Germinal center (tissue), 1 donor: ENCODE measurements at regions not wholly inside any gene's neighbourhood (a gene's known extent, or its start where the extent isn't known, plus 50 kb on each side); places are given as distances from the start of the nearest gene placed in this dataset.

Experiments used
- DNase-seq: peaks from one replicate; pipeline ENCODE4 v3.0.0; 2012; ENCODE audit warnings: mixed read lengths, low spot score

DNA sequence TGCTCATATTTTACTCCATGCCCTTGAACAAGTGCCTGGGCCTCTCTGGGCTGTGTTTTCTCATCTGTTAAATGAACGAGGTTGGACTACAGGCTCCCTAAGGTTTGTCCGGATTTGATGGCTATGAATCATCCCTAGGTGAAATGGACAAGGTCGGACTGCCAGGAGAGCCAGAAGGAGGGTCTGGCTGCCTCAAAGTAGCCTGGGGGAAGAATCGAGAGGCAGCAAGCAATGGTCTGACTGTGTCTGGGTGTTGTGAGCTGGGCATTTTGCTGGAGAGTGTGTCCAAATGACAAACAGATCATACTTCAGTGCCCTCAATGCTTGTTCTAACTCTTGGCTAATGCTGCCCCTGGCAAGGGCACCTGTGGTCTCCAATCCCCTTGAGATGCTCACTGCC, 730.9 kb downstream of the PTPRU start:
- no peak for DNase-seq

DNA sequence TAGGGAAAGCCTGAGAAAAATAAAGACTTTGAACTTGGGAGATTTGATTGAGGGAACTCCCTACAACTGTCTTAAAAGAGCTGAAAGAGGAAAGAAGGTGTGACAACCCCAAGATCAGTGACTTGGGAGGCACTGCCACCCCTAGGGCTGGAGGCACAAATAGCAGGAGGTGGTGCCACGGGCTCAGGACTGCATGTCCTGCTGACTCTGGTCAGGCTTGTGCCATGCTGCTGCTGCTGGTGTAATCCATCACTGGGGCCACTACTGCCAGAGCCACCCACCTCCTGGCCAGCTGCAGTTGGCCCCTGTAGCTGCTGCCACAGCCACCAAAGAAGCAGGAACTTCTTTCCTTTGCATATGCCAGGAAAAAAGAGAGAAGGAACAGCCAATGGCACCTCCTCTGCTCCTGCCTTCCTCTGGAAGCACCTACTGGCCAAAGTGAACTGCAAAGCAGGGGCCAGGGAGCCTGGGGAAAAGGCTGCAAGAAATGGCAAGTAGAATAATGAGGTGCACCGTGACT, 730.3 kb downstream of the PTPRU start:
- DNase-seq = no peak

DNA sequence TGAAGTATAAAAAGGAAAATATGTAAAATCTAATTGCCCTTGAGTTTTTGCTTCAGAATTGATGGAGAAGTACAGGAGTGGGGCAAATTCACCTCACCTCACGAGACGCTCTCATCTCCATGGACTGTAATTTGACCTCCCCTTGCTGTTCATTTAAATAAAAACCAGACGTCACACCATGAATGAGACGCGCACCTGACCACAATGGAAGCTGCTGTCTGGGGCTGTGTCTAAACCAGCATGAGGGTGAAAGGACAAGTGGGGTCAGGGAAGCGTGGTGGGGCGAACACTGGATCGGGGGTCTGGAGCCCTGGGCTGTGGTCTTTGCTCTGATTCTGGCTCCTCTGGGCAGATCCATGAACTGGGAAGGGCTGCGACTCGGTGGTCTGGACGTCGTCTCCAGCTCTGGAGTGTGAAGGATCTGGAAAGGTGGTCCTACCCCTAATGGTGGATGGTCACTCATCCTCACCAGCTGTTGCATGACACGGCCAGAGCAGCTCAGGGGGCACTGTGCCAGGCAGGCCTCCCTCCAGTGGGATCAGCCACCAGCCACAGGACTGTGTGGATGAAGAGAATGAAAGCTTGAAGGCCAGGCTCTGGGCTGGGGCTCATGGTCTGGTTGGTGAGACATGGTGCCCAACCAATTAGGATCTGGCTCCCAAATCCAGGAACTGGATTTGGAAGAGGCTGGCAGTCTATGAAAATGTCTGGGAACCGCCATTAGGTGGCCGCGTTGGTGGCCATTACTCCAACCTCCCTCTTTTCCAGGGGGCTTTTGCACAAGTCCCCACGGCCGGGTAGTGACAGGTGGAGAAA, 728.6 kb downstream of the PTPRU start:
- no peak for DNase-seq

DNA sequence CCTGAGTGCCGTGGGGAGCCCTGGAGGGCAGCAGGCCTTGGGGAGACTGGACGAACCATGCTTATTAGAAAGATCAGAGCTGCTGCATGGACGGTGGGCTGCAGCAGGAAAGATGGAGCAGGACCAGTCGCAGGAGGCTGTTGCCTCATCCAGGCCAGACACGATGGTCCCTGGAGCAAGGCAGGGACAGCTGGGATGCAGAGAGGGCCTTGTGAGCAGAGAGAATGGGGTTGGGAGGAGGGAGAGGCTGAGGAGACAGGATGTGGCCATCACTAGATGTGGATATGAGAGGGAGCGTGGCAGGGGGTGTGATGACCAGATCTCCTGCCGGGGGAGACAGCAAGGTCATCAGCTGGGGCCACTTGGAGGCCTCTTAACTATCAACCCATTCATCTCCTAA, 727.6 kb downstream of the PTPRU start:
- DNase-seq = no peak

DNA sequence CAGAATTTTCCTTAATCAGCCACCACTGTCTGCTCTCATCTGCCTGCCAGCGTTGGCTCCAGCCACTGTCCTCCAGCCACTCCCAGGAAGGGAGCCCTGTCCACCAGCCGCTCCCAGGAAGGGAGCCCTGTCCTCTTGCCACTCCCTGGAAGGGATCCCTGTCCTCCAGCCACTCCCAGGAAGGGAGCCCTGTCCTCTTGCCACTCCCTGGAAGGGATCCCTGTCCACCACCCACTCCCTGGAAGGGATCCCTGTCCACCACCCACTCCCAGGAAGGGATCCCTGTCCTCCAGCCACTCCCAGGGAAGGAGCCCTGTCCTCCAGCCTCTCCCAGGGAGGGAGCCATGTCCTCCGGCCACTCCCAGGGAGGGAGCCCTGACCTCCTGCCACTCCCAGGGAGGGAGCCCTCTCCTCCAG, 726.5 kb downstream of the PTPRU start:
- no peak for DNase-seq

DNA sequence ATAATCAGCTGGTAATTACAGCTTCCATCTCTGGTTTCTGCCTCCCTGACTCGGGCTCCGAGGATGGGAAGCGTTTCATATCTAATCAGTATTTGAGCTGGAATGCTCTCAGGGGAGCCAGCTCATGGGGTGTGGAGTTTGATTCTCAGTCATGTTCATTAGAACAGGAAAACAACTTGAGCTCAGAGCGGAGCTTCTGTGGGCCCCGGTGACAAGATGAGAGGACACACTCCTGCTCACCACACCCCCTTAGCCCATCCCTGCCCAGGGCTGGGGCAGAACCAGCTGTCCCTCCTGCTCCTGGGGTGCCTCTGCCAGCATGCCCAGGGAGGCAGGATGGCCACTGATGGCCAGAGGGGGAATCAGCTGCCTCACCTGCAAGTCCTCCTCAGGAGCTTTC, 726.0 kb downstream of the PTPRU start:
- DNase-seq = no peak

DNA sequence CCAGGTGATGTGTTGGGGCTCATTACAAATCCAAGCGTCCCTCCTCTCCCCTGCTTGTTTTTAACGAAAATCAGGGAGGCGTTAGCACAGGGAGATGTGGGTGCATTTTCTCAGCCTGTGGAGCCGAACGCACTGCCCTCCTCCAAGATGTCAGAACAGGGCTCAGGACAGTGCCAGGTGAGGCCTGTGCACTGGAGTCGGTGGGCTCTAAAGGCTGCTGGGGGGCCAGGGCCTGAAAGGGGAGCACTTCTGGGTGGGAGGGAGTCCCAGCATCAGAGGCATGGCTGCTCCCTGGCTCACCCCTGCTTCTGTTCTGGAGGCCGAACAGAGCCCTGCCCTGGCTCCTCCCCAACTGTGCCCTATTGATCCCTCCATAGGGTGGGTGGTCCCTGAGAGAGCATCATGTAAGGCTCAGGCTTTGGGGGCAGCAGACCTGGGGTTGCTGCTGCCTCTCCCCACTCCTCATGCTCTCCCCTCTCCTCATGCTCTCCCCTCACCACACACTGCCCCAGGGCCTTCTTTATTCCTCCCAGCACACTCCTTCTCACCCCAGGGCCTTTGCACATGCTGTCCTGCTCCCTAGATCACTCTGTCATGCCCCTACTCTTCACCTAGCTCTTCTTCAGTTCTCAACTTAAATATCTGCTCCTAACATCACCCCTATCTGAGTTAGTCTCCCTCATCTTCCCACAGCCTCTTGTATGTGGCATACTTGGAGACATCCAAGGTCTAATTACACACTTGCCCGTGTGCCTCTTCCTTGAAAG, 725.2 kb downstream of the PTPRU start:
- DNase-seq = no peak

DNA sequence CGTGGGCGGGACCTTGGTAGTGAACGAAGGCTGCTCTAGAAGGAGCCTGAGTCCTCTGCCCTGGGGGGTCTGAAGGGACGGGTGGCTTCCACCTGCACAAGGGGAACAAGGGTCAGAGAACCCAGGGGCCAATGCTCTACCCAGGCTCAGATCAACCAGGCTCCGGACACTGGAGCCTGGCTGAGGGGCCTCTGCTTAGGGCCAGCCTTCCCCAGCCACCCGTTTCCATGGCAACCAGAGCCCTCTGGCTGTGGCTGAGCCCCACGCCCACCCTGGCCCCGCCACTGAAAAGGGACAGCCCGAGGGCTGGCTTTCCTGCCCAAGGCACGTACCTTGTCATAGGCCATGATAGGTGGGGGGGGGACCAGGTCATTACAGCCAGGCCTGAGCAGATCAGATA, 724.6 kb downstream of the PTPRU start:
- DNase-seq = no peak

DNA sequence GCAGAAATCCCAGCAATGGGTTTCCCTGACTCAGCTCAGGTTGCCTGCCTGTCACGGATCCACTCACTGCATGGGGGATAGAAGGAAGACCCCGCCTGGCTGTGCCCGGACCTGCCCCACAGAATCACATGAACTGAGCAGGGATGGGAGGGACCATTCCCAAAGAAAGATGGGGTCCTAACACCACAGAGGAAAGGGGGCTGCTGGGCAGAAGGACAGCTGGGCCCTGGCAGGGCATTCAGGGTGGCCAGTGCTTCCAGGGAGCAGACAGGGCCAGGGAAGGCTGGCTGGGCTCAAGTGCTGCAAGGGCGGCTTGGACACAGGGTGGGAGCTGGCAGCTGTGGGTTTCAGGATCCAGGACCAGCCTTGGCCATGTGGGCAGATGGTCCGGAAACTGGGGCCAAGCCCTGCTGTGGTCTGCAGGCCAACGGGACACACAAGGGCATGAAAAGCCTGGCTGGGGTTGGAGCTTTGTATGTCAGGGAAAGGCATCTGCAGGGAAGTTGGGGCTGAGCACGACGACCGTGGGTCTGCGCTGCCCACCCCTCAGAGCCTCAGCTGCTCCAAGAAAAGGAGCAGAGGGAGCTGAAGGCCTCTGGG, 723.9 kb downstream of the PTPRU start:
- no peak for DNase-seq

DNA sequence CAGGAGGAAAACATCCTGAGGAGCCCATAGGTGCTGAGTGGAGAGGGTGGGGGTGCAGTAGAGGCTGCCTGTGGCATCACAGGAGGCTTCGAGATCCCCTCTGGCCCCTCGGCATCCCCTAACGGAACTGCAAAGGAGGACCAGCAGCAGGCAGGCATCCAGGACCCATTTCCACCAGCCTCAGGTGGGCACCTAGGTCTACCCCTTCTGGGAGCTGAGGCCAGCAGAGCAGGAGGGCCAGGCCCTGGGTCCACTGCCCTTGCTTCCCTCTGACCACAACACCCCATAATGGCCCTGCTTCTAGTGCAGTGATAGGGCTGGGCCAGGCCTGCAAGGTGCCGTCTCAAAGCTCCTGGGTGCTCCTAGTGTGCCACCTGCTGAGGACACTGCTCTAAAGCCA, 723.0 kb downstream of the PTPRU start:
- DNase-seq = no peak

DNA sequence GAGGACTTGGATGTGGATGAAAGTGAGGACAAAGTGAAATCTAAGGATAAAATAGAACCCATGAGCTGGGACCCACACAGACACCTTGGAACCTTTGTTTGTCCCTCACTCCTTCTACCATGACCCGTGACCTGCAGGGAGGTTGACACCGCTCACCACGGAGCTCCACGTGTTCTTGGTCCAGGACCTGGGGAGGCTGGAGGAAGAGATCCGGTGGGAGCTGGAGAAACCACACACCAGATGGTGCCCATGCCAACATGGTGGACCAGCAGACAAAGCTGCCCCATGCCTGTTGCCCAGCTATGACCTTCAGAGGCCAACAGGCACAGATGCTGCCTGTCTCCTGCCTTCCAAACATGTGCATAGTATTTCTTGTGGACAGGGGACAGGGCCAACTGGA, 721.9 kb downstream of the PTPRU start:
- DNase-seq = no peak

DNA sequence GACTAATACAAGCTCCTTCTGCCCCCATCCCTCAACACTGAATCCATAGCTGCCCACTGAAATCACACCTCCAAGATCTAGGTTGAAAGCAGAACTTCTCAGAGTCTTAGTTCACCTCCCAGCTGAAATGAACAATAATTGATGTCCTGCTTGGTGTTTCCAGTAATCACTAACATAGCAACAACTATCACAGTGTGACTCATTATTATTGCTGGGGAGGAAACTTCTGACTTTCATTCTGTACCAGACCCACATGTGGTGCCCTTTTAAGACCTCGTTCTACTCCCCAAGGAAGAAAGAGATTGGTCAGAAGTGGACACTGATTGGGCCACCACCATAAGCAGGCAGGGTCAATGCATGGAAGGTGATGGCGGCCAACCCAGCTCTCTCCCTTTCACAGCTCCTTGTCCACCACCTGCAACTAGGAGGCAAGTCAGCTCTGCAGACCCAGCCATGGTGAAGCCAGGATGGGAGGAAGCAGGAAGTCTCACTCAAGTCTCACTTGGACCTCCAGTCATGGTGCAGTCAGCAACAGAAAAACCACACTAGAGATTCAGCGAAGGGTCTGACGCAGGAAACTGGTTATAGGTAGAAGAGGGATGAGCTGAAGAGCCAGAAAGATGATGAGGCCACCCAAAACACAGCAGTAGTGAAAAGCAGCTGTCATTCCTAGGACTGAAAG, 720.2 kb downstream of the PTPRU start:
- no peak for DNase-seq

DNA sequence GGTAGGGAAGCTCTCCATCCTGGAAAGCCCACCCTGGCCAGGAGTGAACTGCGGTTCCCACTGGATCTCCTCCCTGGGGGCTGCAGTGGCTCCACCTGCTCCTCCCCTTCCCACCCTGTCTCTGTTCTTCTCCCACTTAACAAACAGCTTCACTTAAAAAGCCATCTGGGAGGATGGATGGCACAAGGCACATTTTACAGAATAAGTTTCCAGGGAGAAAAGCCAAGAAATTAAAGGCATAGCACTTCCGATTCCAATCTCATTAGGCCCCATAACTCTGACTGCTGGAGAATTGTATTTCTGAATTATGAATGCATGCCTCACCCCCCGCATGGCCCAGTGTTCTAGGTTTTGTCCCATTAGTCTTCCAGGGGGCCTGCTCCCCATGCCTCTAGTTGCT, 718.3 kb downstream of the PTPRU start:
- no peak for DNase-seq

DNA sequence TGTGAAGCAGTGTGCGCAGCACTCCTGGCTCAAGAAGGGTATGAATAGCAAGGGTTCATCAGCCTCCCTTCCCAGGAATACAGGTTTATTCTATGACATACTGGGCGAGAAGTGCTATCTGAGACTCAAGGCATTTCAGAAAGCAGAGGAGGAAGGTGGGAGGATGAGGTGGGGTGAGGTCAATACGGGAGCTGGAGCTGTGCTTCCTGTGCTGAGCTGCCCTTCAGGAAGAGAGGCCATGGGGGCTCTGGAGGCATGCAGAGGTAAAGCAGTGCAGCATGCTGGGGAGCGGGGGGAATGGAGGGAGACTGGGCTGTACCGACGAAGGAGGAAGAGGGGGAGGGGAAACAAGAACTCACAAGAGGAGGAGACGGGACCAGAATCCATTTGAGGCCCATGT, 717.6 kb downstream of the PTPRU start:
- no peak for DNase-seq

DNA sequence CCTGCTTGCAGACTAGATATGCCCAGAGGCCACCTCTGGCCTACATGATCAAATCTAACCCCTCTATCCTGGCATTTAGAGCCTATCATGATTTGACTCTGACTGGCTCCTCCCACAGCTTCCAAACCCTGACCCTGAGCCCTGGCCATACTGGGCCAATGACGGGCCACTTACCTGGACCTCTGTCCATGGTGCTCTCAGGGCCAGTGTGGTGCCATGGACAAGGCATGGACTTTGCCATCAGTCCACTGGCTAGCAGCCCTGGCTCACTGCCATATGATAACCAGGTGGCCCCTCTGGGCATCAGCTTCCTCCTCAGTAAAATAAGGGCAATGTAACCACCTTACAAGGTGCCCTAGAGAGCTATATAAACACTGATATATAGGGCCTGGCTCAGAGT, 713.4 kb downstream of the PTPRU start:
- DNase-seq = no peak

DNA sequence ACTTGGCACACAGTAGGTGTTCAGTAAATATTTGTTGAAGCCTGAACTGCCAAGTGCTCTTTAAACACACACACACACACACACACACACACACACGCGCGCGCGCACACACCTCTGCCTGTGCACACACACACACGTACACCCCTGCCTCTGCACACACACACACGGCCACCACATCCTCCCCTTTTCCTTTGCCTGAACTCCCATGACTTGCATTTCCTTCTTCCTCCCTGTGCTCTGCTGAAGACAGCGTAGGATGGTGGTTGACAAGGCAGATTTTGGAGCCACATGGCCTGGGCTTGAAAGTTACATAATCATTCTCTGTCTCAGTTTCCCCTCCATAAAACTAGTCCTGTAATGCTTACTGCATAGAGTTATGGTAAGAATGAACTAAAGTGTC, 712.3 kb downstream of the PTPRU start:
- no peak for DNase-seq

DNA sequence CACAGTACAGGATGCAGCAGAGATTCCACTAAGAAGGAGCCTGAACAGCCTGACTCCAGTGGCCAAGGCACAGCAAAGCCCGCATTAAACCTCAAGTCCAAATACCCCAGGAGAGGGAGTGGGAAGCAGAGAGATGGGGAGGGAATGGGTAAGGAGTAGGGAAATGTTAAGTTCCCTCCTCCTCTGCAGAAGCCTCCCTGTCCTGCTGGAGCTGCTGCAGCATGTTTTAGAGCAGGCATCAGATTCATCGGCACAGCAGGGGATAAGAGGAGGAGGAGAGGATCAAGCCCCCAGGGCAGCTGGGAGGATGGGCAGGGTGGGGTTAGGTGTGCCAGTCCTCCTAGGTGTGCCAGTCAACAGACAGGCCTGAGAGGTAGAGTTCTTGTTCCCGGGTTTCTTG, 709.7 kb downstream of the PTPRU start:
- no peak for DNase-seq

DNA sequence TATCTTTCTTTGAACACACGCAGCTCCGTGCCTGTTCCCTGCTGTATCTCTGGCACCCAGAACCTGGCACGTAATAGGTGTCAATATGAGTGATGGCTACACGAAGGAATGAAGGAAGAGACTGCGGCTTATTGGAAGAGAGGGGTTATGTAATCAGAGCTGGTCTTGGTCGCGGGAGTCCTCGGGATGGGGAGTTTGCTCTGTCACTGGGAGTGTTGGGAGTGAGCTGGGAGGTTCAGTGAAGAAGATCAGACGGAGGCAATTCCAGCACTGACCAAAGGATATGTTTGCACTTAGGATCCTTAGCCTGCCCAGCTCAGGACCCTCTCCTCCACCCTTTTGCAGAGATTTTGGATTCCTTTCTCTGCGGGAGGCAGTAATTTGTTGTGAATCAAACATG, 709.1 kb downstream of the PTPRU start:
- DNase-seq = no peak

DNA sequence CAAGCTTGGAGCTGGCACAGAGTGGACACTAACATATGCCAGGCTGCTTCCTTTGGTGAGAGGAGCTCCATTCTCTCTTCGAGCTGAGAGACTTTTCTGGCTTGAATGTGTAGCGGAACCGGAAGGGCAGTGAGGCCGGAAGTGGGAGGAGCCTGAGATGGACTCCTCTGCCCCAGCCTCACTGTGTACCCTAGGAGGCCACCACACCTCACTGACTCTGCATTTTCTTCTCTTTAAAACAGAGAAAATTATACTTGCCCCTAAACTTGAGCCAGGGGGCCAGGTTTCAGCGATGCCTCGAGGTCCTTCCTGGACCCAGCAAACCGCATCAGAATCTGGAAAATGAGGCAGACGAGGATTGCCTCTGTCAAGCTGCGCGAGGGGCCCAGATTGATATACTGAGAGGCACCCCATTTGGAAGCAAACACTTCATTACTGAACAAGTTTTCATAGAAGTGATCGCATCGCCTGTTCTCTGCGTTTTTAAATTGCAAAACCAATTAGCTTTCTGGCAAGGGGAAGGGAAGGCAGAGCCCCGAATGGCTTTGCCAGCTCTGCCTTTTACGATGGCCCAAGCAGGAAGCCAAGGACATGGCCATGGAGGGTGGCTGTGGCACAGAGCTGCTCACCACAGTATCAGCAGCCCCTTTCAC, 708.1 kb downstream of the PTPRU start:
- DNase-seq = no peak

DNA sequence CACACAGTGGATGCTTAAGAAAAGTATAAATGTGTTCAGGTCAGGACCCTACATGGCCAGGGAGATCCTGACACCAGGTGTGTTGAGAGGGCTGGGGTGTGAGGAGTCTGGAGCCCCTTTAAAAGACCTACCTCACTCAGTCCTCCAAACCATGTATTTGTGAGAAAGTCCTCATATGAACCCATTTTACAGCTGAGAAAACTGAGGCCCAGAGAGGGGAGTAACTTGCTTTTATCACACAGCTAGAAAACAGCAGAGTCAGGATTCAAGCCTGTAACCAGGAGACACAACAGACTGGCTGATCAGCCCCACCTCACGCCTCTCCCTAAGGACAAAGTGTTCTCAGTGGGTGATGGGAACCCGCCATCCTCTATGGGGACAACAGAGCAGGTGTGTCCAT, 706.7 kb downstream of the PTPRU start:
- DNase-seq = no peak

DNA sequence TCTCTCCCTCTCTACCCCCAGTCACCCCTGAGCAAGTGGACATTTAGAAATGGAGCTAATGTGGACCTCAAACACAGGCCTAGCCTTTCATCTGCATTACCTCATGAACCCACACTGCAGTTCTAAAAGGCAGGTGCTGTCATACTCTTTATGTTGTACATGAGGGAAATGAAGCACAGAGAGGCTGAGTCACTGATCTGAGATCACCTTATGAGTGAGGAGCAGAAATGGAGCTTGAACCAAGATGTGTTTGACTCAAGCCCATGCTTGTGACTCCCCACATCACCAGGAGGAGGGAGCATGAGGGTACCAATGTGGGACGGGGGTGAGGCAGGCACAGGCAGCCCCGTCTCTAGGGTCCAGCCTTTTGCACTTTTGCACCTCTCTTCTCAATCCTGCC, 702.8 kb downstream of the PTPRU start:
- DNase-seq = no peak

DNA sequence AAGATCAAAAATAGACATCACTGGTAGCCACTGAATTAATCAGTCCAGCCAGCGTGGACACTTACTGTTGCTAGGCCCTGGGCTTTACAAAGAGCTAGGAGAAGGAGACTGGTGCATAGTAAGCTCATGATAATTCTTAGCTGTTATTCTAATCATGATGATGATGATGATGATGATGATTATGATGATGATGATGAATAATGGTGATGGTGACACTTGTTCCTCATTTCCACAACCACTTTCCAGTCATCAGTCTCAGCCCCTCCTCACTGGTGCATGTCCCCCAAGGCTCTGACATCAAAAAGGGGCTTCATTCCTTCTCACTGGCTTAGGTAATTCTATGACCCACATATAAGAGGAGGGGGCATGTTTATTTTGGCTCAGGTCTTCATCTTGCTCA, 701.0 kb downstream of the PTPRU start:
- no peak for DNase-seq
